SU-DHL-6 (cell line): ENCODE measurements at regions not wholly inside any gene's neighbourhood (a gene's known extent, or its start where the extent isn't known, plus 50 kb on each side); places are given as distances from the start of the nearest gene placed in this dataset.
"Not testable (repeated sequence)": the region's sequence is repeated elsewhere in the genome, so short reads cannot be mapped to it uniquely, and the experiment has no call there.

Experiments
- H2AFZ ChIP-seq: fragments of 200-600 bp; sonication (generic); 2 replicates; pipeline ENCODE4 v1.6.1; 2014; ENCODE audit warnings: low read depth, mild to moderate bottlenecking, moderate library complexity, mixed read lengths, antibody characterized with exemption, low read length; ENCODE audit not compliant: severe bottlenecking
- H3F3A ChIP-seq: fragments of 200-600 bp; shearing (Covaris generic); 2 replicates; pipeline ENCODE4 v1.6.0; 2016; ENCODE audit warnings: antibody characterized with exemption, mild to moderate bottlenecking; ENCODE audit not compliant: insufficient read depth
- H3K27ac ChIP-seq: fragments of 200-600 bp; sonication (generic); 2 replicates; pipeline ENCODE4 v1.5.1; 2016; ENCODE audit warnings: low read depth, mild to moderate bottlenecking, low read length, moderate library complexity, mixed read lengths
- H3K27me3 ChIP-seq: fragments of 200-600 bp; sonication (generic), shearing (Covaris generic); 2 replicates; pipeline ENCODE4 v1.6.0; 2014; ENCODE audit warnings: mild to moderate bottlenecking, low read length
- H3K36me3 ChIP-seq: fragments of 200-600 bp; sonication (generic); 2 replicates; pipeline ENCODE4 v1.6.1; 2014; ENCODE audit warnings: mild to moderate bottlenecking, low read length, mixed read lengths
- H3K4me2 ChIP-seq: fragments of 300-600, 200-600 bp; shearing (Covaris generic), sonication (generic); 2 replicates; pipeline ENCODE4 v1.6.0; 2014; ENCODE audit warnings: low read length, low read depth, mild to moderate bottlenecking; ENCODE audit not compliant: poor library complexity, severe bottlenecking
- H3K4me3 ChIP-seq: fragments of 200-600 bp; sonication (generic); 2 replicates; pipeline ENCODE4 v1.5.1; 2014; ENCODE audit warnings: antibody characterized with exemption, low read length, mild to moderate bottlenecking, mixed read lengths; ENCODE audit not compliant: insufficient read depth, poor library complexity, severe bottlenecking
- H3K79me2 ChIP-seq: fragments of 200-600 bp; sonication (generic); 2 replicates; pipeline ENCODE4 v1.6.1; 2014; ENCODE audit warnings: mild to moderate bottlenecking, low read length, moderate library complexity; ENCODE audit not compliant: insufficient read depth
- H3K9ac ChIP-seq: fragments of 200-600 bp; sonication (generic); 2 replicates; pipeline ENCODE4 v1.7.0; 2014; ENCODE audit warnings: mild to moderate bottlenecking, low read length
- H3K9me2 ChIP-seq: fragments of 200-600 bp; sonication (generic); replicated peaks from 2 replicates; pipeline ENCODE4 v1.6.1; 2014; ENCODE audit warnings: low read length; ENCODE audit not compliant: insufficient read depth
- H3K9me3 ChIP-seq: fragments of 200-600 bp; sonication (generic); 2 replicates; pipeline ENCODE4 v1.6.1; 2014; ENCODE audit warnings: low read length, mixed read lengths; ENCODE audit not compliant: insufficient read depth
- H4K20me1 ChIP-seq: fragments of 200-600 bp; sonication (generic); 2 replicates; pipeline ENCODE4 v1.6.1; 2014; ENCODE audit warnings: low read depth, mild to moderate bottlenecking, antibody characterized with exemption, low read length, moderate library complexity, mixed read lengths

DNA sequence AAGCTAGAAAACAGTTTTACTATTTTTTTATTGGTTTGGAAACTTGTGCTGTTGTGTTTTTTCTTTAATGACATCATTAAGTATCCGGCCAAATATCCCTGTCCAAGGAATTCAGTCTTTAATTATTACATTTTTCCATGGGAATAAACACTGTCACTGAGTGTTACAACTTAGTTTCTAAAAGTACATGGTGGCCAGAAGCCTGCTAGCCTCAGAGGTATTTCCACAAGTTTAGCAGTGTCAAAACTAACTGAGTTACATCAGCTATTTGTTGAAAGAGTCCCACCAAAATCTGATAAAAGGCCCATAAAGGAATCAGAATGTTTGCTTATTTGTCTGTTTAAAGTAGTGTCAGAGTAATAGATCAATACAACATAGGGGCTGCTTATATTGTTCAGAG, 331.6 kb downstream of the GOLGA6L6 start:
- not testable (repeated sequence) for H3F3A ChIP-seq, H3K9me3 ChIP-seq, H3K27me3 ChIP-seq, H3K9ac ChIP-seq, H3K4me2 ChIP-seq, H2AFZ ChIP-seq, H3K79me2 ChIP-seq, H3K27ac ChIP-seq, H3K36me3 ChIP-seq, H4K20me1 ChIP-seq, H3K9me2 ChIP-seq, H3K4me3 ChIP-seq

- H3K4me2 ChIP-seq, H3K27ac ChIP-seq, H3K9me3 ChIP-seq, H3K4me3 ChIP-seq, H3K27me3 ChIP-seq, H4K20me1 ChIP-seq, H3K36me3 ChIP-seq, H3K9me2 ChIP-seq, H3F3A ChIP-seq, H3K79me2 ChIP-seq, H2AFZ ChIP-seq, H3K9ac ChIP-seq: not testable (repeated sequence)
Measured at GRCh38 chr15:20207607-20208006, 334.0 kb downstream of the GOLGA6L6 start.

DNA sequence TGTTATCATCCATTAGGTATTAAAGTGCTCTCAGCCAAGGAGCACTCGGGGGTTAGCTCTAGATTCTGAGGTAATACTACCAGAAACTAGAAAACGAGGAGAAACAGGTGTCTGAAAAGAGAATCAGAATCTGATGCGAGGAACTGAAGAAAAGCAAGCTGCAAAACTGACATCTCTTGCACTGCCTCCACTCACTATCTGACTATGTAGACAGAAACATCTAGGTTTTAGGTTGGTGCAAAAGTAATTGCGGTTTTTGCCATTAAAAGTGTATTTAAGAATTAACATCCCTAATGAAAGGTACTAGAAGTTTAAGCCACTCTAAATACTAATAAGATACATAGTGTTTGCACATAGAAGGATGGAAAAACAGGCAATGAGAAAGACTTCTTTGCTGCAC, 334.4 kb downstream of the GOLGA6L6 start:
- not testable (repeated sequence) for H3K27ac ChIP-seq, H2AFZ ChIP-seq, H3K9ac ChIP-seq, H3K79me2 ChIP-seq, H3F3A ChIP-seq, H3K9me2 ChIP-seq, H3K4me3 ChIP-seq, H4K20me1 ChIP-seq, H3K27me3 ChIP-seq, H3K36me3 ChIP-seq, H3K4me2 ChIP-seq, H3K9me3 ChIP-seq

DNA sequence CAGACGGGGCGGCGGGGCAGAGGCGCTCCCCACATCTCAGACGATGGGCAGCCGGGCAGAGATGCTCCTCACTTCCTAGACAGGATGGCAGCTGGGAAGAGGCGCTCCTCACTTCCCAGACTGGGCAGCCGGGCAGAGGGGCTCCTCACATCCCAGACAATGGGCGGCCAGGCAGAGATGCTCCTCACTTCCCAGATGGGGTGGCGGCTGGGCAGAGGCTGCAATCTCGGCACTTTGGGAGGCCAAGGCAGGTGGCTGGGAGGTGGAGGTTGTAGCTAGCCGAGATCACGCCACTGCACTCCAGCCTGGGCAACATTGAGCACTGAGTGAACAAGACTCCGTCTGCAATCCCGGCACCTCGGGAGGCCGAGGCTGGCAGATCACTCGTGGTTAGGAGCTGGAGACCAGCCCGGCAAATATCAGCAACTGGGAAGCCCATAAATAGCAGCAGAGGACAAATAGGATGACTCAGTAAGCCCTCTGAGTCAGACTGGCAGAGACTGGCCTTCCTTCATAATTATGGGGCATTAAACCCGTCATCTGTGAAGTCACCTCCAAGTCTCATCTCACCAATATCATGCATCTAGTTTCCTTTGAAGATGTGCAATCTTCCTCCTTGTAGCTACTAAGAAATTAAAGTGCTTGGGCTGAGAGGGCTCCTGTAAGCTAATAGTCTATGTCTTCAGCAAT, 337.3 kb downstream of the GOLGA6L6 start:
- H2AFZ ChIP-seq, H3K4me2 ChIP-seq, H3K9ac ChIP-seq, H3K9me2 ChIP-seq, H3K4me3 ChIP-seq, H3K79me2 ChIP-seq, H3F3A ChIP-seq, H3K27ac ChIP-seq, H3K36me3 ChIP-seq, H4K20me1 ChIP-seq, H3K27me3 ChIP-seq, H3K9me3 ChIP-seq: not testable (repeated sequence)

GRCh38 chr15:20203649-20204150, 337.9 kb downstream of the GOLGA6L6 start:
- H3F3A ChIP-seq, H4K20me1 ChIP-seq, H2AFZ ChIP-seq, H3K36me3 ChIP-seq, H3K27ac ChIP-seq, H3K9ac ChIP-seq, H3K27me3 ChIP-seq, H3K79me2 ChIP-seq, H3K4me3 ChIP-seq, H3K9me2 ChIP-seq, H3K9me3 ChIP-seq, H3K4me2 ChIP-seq: not testable (repeated sequence)

- H2AFZ ChIP-seq, H3K4me3 ChIP-seq, H3K9me2 ChIP-seq, H3K9ac ChIP-seq, H3K27ac ChIP-seq, H3K4me2 ChIP-seq, H3F3A ChIP-seq, H3K36me3 ChIP-seq, H3K79me2 ChIP-seq, H4K20me1 ChIP-seq, H3K9me3 ChIP-seq, H3K27me3 ChIP-seq: not testable (repeated sequence)
Measured at GRCh38 chr15:20194591-20195198, 346.9 kb downstream of the GOLGA6L6 start.
